Neuronal stem cell (in vitro differentiated cells): ENCODE measurements at regions not wholly inside any gene's neighbourhood (a gene's known extent, or its start where the extent isn't known, plus 50 kb on each side); places are given as distances from the start of the nearest gene placed in this dataset.

Experiments used
- DNase-seq: peaks from one replicate; pipeline ENCODE4 v3.0.0-alpha.2; 2013; ENCODE audit warnings: low spot score
- H2AFZ ChIP-seq: one replicate; pipeline ENCODE4 v1.6.1; 2013; ENCODE audit warnings: mild to moderate bottlenecking, low read length, inconsistent platforms
- H2AK5ac ChIP-seq: 2 replicates; pipeline ENCODE4 v1.6.1; 2013; ENCODE audit warnings: low read depth, mild to moderate bottlenecking, inconsistent platforms, low read length, moderate library complexity, mixed read lengths
- H2BK120ac ChIP-seq: 2 replicates; pipeline ENCODE4 v1.6.1; 2013; ENCODE audit warnings: low read depth, mild to moderate bottlenecking, inconsistent platforms, low read length, moderate library complexity, mixed read lengths
- H2BK12ac ChIP-seq: one replicate; pipeline ENCODE4 v1.6.1; 2013; ENCODE audit warnings: low read length, inconsistent platforms
- H2BK15ac ChIP-seq: 2 replicates; pipeline ENCODE4 v1.6.1; 2013; ENCODE audit warnings: mild to moderate bottlenecking, low read length, inconsistent platforms, mixed read lengths
- H2BK5ac ChIP-seq: one replicate; pipeline ENCODE4 v1.6.1; 2013; ENCODE audit warnings: inconsistent platforms, mild to moderate bottlenecking, low read length, moderate library complexity
- H3K14ac ChIP-seq: one replicate; pipeline ENCODE4 v1.6.1; 2013; ENCODE audit warnings: low read length, inconsistent platforms
- H3K18ac ChIP-seq: 2 replicates; pipeline ENCODE4 v1.6.1; 2013; ENCODE audit warnings: low read length, inconsistent platforms
- H3K23ac ChIP-seq: 2 replicates; pipeline ENCODE4 v1.6.1; 2013; ENCODE audit warnings: low read depth, mild to moderate bottlenecking, mixed read lengths, low read length, inconsistent platforms; ENCODE audit not compliant: poor library complexity
- H3K27ac ChIP-seq: replicated peaks from 3 replicates; pipeline ENCODE4 v1.5.1; 2013; ENCODE audit warnings: low read length, inconsistent platforms
- H3K27me3 ChIP-seq, 3 experiments: 2 replicates each; pipeline ENCODE4 v1.6.1; 2013; ENCODE audit warnings: low read length in 3 of 3, mild to moderate bottlenecking in 2 of 3, inconsistent platforms in 1 of 3, low read depth in 1 of 3, mixed read lengths in 1 of 3, moderate library complexity in 1 of 3; ENCODE audit not compliant: control insufficient read depth in 3 of 3, insufficient read depth in 3 of 3
- H3K36me3 ChIP-seq, 2 donors: replicated peaks in 1 of 2; 2 replicates each; pipeline ENCODE4 v1.6.1; 2013; ENCODE audit warnings: low read length in 2 of 2; ENCODE audit not compliant: control insufficient read depth in 2 of 2, insufficient read depth in 2 of 2
- H3K4ac ChIP-seq: 2 replicates; pipeline ENCODE4 v1.6.1; 2013; ENCODE audit warnings: inconsistent platforms, mild to moderate bottlenecking, low read length, moderate library complexity
- H3K4me1 ChIP-seq, 2 donors: 1 replicate in 1 of 2; 2 replicates in 1 of 2; pipeline ENCODE4 v1.6.1; 2013; ENCODE audit warnings: low read length in 2 of 2, low read depth in 1 of 2; ENCODE audit not compliant: control insufficient read depth in 2 of 2, insufficient read depth in 1 of 2
- H3K4me2 ChIP-seq: one replicate; pipeline ENCODE4 v1.6.1; 2013; ENCODE audit warnings: mild to moderate bottlenecking, low read length, inconsistent platforms; ENCODE audit not compliant: insufficient read depth, poor library complexity, severe bottlenecking
- H3K4me3 ChIP-seq, 2 donors: 2 replicates each; pipeline ENCODE4 v1.5.1; 2013; ENCODE audit warnings: low read length in 2 of 2, mild to moderate bottlenecking in 2 of 2, inconsistent platforms in 1 of 2, moderate library complexity in 1 of 2
- H3K79me1 ChIP-seq: one replicate; pipeline ENCODE4 v1.6.1; 2013; ENCODE audit warnings: low read depth, mild to moderate bottlenecking, inconsistent platforms, low read length, moderate library complexity
- H3K9ac ChIP-seq: one replicate; pipeline ENCODE4 v1.6.1; 2013; ENCODE audit warnings: mild to moderate bottlenecking, low read depth, low read length, inconsistent platforms; ENCODE audit not compliant: poor library complexity
- H3K9me3 ChIP-seq, 2 donors: replicated peaks in 1 of 2; 2 replicates each; pipeline versions ENCODE3 to v1.6.1; 2013; ENCODE audit warnings: low read length in 2 of 2, mild to moderate bottlenecking in 2 of 2, inconsistent platforms in 1 of 2, low read depth in 1 of 2, mixed read lengths in 1 of 2, moderate library complexity in 1 of 2; ENCODE audit not compliant: control insufficient read depth in 2 of 2, insufficient read depth in 1 of 2
- H4K8ac ChIP-seq: one replicate; pipeline ENCODE4 v1.6.1; 2013; ENCODE audit warnings: low read depth, mild to moderate bottlenecking, inconsistent platforms, low read length, moderate library complexity
- H4K91ac ChIP-seq: one replicate; pipeline ENCODE4 v1.6.1; 2013; ENCODE audit warnings: low read length, low read depth, mild to moderate bottlenecking, inconsistent platforms; ENCODE audit not compliant: poor library complexity
- WGBS, 2 donors: extraction: QIAGEN DNeasy Blood & Tissue Kit; methylation state at CpG; one replicate each; pipeline ENCODE4 v1.1.7; 2013; ENCODE audit warnings: missing lambda C conversion rate in 2 of 2, mixed read lengths in 1 of 2; ENCODE audit not compliant: insufficient read length in 2 of 2, insufficient replicate concordance in 1 of 2; ENCODE audit errors: extremely low coverage in 2 of 2; 5-methylcytosine and 5-hydroxymethylcytosine counted together

GRCh38 chr7:110308791-110309190 is 782.1 kb upstream of the LRRN3 start:
- no peak overlapping the region for H3K4me2 ChIP-seq
- peaks cover 0 to 18% of the 10 kb centered on the region in 2 donors for H3K9me3 ChIP-seq
- no peak overlapping the region for H3K23ac ChIP-seq
- H3K4ac ChIP-seq, result no peak overlapping the region
- H4K8ac ChIP-seq, result no peak overlapping the region
- no peak overlapping the region for H4K91ac ChIP-seq
- H3K27me3 ChIP-seq, result no peaks in the 10 kb centered on the region
- no peak overlapping the region for H3K4me3 ChIP-seq
- H2AFZ ChIP-seq, result no peak overlapping the region
- H2BK5ac ChIP-seq, result no peak overlapping the region
- no peak overlapping the region for H3K18ac ChIP-seq
- H2AK5ac ChIP-seq, result no peak overlapping the region
- no peak overlapping the region for H2BK12ac ChIP-seq
- H3K36me3 ChIP-seq, result no peaks in the 10 kb centered on the region
- no peaks in the 10 kb centered on the region for H3K4me1 ChIP-seq
- WGBS, 2 donors, result no CpG with 5 or more reads among the region's 5 CpGs
- DNase-seq, result no peak
- no peak overlapping the region for H2BK120ac ChIP-seq
- no peak overlapping the region for H2BK15ac ChIP-seq
- no peak overlapping the region for H3K27ac ChIP-seq
- H3K14ac ChIP-seq, result no peak overlapping the region
- no peak overlapping the region for H3K9ac ChIP-seq
- no peaks in the 10 kb centered on the region for H3K79me1 ChIP-seq

DNA sequence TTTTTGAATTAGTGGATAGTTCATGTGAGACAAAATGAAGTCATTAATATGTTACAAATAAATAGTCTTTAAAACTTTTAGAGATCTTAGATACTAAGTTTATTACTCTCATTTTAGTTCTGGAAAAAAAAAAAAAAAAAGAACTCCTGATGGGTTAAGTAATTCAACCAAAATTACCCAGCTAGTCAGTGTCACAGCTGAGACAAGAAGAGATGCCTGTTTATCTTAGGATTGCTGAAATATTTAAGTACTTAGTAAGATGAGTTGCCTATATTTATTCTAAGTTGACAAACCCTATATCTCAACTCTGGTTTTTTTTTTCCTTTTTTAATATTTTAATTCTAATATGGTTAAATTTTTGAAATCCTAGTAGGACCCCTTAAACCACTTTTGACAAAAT is 781.0 kb upstream of the LRRN3 start:
- no peak overlapping the region for H3K4me2 ChIP-seq
- H3K27ac ChIP-seq, result no peak overlapping the region
- H3K14ac ChIP-seq, result no peak overlapping the region
- H3K23ac ChIP-seq, result no peak overlapping the region
- no peak overlapping the region for H2BK12ac ChIP-seq
- H3K4ac ChIP-seq, result no peak overlapping the region
- H4K8ac ChIP-seq, result no peak overlapping the region
- no peaks in the 10 kb centered on the region for H3K79me1 ChIP-seq
- H3K9me3 ChIP-seq, result peaks cover 0 to 18% of the 10 kb centered on the region in 2 donors
- no peak overlapping the region for H2BK120ac ChIP-seq
- no peaks in the 10 kb centered on the region for H3K4me1 ChIP-seq
- no peak overlapping the region for H3K9ac ChIP-seq
- no peak overlapping the region for H2AFZ ChIP-seq
- no peak overlapping the region for H3K18ac ChIP-seq
- DNase-seq, result no peak
- no peak overlapping the region for H2BK15ac ChIP-seq
- no peaks in the 10 kb centered on the region for H3K36me3 ChIP-seq
- no peak overlapping the region for H2AK5ac ChIP-seq
- H4K91ac ChIP-seq, result no peak overlapping the region
- H2BK5ac ChIP-seq, result no peak overlapping the region
- no peaks in the 10 kb centered on the region for H3K27me3 ChIP-seq
- no peak overlapping the region for H3K4me3 ChIP-seq

GRCh38 chr7:110311556-110311955 is 779.4 kb upstream of the LRRN3 start:
- H3K18ac ChIP-seq, result no peak overlapping the region
- H4K91ac ChIP-seq, result no peak overlapping the region
- H3K4me3 ChIP-seq, result no peak overlapping the region
- no peak overlapping the region for H3K14ac ChIP-seq
- no peak overlapping the region for H2AK5ac ChIP-seq
- H3K4ac ChIP-seq, result no peak overlapping the region
- WGBS, 2 donors, result no CpG with 5 or more reads among the region's 3 CpGs
- no peak overlapping the region for H3K27ac ChIP-seq
- H2AFZ ChIP-seq, result no peak overlapping the region
- no peaks in the 10 kb centered on the region for H3K36me3 ChIP-seq
- peaks cover 0 to 27% of the 10 kb centered on the region in 2 donors for H3K9me3 ChIP-seq
- no peak overlapping the region for H3K9ac ChIP-seq
- no peak overlapping the region for H2BK12ac ChIP-seq
- H3K27me3 ChIP-seq, result no peaks in the 10 kb centered on the region
- H4K8ac ChIP-seq, result no peak overlapping the region
- no peak overlapping the region for H3K23ac ChIP-seq
- H2BK5ac ChIP-seq, result no peak overlapping the region
- no peaks in the 10 kb centered on the region for H3K79me1 ChIP-seq
- H2BK15ac ChIP-seq, result no peak overlapping the region
- H3K4me2 ChIP-seq, result no peak overlapping the region
- H3K4me1 ChIP-seq, result no peaks in the 10 kb centered on the region
- H2BK120ac ChIP-seq, result no peak overlapping the region
- DNase-seq, result no peak

DNA sequence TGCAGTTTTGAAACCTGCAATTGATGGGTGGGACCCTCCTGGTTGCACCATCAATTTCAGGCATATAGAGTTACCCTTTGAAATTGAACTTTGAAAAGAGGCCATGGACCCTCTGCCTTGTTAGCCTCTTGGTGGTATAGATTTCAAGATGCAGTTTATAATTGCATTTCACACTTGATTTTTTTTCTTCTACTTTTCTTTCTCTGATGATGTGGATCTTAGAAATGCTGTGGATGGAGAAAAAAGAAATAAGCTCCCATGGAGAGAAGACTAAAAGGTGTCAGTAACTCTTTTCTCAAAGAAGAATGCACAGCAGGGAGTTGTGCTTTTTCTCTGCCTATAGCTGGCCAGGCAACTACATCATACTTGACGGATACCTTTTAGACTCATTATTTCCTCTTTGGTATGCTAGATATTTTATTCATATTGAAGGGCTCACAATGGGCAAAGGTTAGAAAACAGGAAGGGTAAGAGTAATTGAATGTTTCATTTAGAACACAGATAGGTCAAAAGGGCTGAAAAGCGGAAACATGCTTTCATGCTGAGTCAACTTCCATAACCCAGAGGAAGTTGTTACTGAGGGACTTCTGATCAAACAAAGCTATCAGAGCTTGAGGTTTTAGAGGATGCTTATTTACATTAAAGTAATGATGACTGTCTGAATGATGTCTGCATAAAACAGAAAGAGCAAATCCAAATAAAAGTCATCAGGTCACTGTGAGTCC is 773.2 kb upstream of the LRRN3 start:
- Histone ChIP-seq H2BK120ac (no peak overlapping the region), H2AK5ac (no peak overlapping the region), H3K36me3 (no peaks in the 10 kb centered on the region), H3K4me2 (no peak overlapping the region), H2AFZ (no peak overlapping the region), H2BK12ac (no peak overlapping the region), H3K9me3 (peaks cover 0 to 31% of the 10 kb centered on the region in 2 donors), H3K23ac (no peak overlapping the region), H3K18ac (no peak overlapping the region), H2BK5ac (no peak overlapping the region), H3K4me3 (no peak overlapping the region), H3K4ac (no peak overlapping the region), H3K14ac (no peak overlapping the region), H3K9ac (no peak overlapping the region), H2BK15ac (no peak overlapping the region), H4K91ac (no peak overlapping the region), H3K79me1 (no peaks in the 10 kb centered on the region), H3K4me1 (peaks cover 2 to 15% of the 10 kb centered on the region in 2 donors), H3K27me3 (no peaks in the 10 kb centered on the region), H3K27ac (no peak overlapping the region), H4K8ac (no peak overlapping the region)
- WGBS, 2 donors, result no CpG with 5 or more reads among the region's 2 CpGs
- no peak for DNase-seq
